ENCODE measurements at regions not wholly inside any gene's neighbourhood (a gene's known extent, or its start where the extent isn't known, plus 50 kb on each side); places are given as distances from the start of the nearest gene placed in this dataset.

DNA sequence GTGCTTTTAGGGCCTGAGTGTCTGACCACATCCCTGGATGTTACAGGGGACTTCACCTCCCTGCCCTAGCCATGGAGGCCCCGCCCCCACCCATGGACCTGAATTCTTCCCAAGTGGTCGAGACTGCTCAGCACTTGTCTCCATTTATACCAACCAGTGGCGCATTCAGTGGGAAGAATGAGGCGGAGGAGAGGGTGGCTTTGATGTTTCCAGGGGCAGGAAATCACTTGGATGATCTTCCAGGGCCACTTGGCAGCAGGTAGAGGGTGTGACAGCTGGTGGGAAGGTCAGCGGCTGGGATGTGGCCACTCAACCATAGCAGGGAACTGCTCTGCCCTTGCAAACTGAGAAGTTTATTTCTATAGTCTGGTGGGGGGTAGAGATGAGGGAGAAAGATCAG, 155.1 kb upstream of the BLID start:
- Mint-ChIP-seq H3K27me3 (ENCODE audit: low read depth) (no peaks in the 10 kb centered on the region), H3K4me1 (peaks cover 47% of the 10 kb centered on the region), H3K4me3 (peak overlapping the region in 1 of 3 experiments; percentile 17), H3K27ac (peak overlapping the region in 2 of 3 experiments; percentile 75 to 87), H3K9me3 (no peaks in the 10 kb centered on the region), H3K36me3 (ENCODE audit: low read depth) (no peaks in the 10 kb centered on the region)
- TF ChIP-seq, protein P1, sequence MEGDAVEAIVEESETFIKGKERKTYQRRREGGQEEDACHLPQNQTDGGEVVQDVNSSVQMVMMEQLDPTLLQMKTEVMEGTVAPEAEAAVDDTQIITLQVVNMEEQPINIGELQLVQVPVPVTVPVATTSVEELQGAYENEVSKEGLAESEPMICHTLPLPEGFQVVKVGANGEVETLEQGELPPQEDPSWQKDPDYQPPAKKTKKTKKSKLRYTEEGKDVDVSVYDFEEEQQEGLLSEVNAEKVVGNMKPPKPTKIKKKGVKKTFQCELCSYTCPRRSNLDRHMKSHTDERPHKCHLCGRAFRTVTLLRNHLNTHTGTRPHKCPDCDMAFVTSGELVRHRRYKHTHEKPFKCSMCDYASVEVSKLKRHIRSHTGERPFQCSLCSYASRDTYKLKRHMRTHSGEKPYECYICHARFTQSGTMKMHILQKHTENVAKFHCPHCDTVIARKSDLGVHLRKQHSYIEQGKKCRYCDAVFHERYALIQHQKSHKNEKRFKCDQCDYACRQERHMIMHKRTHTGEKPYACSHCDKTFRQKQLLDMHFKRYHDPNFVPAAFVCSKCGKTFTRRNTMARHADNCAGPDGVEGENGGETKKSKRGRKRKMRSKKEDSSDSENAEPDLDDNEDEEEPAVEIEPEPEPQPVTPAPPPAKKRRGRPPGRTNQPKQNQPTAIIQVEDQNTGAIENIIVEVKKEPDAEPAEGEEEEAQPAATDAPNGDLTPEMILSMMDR (IDR thresholded peaks at IDR 0.05; ENCODE audit: unreplicated experiment in 3 of 3): no peak

DNA sequence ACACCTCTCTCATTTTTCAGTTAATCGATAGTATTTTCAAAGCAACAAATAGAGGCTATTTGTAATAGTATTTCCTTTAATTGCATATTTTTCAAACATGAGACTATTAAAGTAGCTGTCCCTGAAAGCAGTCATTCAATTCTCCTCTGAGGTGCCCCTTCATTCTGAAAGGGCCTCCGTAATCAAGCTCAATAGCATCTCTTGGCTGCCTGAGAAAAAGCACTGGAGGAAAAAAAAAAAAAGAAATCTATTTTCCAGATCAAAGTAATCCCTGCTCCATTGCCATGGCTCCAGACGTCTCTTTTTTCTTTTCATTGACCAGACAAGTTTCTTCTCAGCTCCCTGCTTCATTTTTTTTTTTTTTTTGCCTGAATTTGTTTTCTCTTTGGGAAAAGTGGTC, 154.5 kb upstream of the BLID start:
- Mint-ChIP-seq H3K27me3 (ENCODE audit: low read depth) (no peaks in the 10 kb centered on the region), H3K27ac (peak overlapping the region in 2 of 3 experiments; percentile 75 to 87), H3K4me3 (no peak overlapping the region), H3K4me1 (peaks cover 47% of the 10 kb centered on the region), H3K9me3 (no peaks in the 10 kb centered on the region), H3K36me3 (ENCODE audit: low read depth) (no peaks in the 10 kb centered on the region)
- TF ChIP-seq, protein P1 (IDR thresholded peaks at IDR 0.05; ENCODE audit: unreplicated experiment in 3 of 3): no peak

DNA sequence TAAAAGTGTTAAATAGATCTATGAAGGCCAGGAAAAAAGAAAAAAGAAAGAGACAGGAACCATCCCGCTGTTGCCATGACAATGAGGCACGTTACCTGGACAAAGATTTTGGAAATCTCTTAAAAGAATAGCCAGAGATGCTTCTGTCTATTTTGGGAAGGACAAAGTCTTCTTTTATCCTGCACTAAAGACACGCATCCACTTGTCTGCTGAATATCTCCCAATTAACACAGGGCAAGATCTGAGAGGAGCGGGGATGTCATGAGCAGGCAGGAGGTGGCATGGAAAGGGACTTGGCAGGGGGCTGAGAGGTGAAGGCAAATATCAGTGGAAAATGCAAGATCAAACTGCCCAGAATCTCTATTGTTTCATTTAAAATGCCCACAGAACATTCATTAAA, 153.8 kb upstream of the BLID start:
- no peaks in the 10 kb centered on the region for H3K9me3 Mint-ChIP-seq
- peaks cover 47% of the 10 kb centered on the region for H3K4me1 Mint-ChIP-seq
- peak overlapping the region in 2 of 3 experiments; percentile 75 to 87 for H3K27ac Mint-ChIP-seq
- no peak overlapping the region for H3K4me3 Mint-ChIP-seq
- H3K27me3 Mint-ChIP-seq (ENCODE audit: low read depth): no peaks in the 10 kb centered on the region
- H3K36me3 Mint-ChIP-seq (ENCODE audit: low read depth): no peaks in the 10 kb centered on the region
- TF ChIP-seq, protein P1 (IDR thresholded peaks at IDR 0.05; ENCODE audit: unreplicated experiment in 3 of 3): no peak

DNA sequence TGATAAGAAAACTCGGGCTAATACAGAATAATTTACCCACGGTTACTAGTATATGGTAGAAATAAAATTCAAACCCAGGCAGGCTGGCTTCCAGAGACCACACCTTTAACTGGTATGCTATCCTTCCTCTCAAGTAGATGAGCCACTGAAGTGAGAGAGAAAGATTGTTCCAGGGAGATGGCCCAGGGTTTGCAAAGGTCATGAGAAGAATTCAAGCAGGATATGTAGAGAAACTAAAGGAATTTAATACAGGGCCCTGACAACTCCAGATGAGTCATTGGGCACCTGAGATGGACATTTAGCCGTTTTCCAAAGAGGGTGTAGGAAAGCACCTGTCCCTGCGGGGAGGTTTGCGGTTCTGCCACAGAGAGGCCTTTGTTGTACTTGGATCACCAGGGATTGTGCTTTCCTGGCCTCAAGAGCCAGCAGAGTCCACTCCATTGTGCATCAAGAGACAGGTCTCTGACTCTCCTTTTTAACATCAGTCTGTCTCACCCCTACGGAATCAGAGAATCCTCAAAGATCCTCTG, 152.7 kb upstream of the BLID start:
- TF ChIP-seq, protein P1 (IDR thresholded peaks at IDR 0.05; ENCODE audit: unreplicated experiment in 3 of 3): no peak
- Mint-ChIP-seq H3K4me3 (no peak overlapping the region), H3K27ac (peak overlapping the region in 1 of 3 experiments; percentile 0), H3K36me3 (ENCODE audit: low read depth) (no peaks in the 10 kb centered on the region), H3K27me3 (ENCODE audit: low read depth) (no peaks in the 10 kb centered on the region), H3K4me1 (peaks cover 47% of the 10 kb centered on the region), H3K9me3 (peaks cover 6% of the 10 kb centered on the region)

DNA sequence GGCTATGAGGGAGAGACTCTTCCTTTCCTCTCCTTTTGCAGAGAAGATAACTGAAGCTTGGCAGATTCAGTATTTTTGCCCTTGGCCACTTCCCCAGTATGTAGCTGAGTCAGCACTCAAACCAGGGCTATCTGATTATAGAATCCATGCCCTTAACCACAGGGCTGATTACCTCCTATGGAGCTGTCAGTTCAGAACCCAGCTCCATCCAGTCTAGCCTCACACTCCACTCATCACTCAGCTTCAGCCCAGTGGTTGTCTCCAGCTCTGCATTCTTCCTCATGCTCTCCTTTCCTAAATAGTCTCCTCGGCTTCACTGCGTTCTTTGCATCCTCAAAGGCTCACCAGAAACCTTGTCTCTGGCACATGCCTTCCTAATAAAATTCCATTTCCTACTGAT, 151.6 kb upstream of the BLID start:
- no peaks in the 10 kb centered on the region for H3K36me3 Mint-ChIP-seq (ENCODE audit: low read depth)
- TF ChIP-seq, protein P1 (IDR thresholded peaks at IDR 0.05; ENCODE audit: unreplicated experiment in 3 of 3): no peak
- peaks cover 6% of the 10 kb centered on the region for H3K9me3 Mint-ChIP-seq
- H3K4me3 Mint-ChIP-seq: no peak overlapping the region
- peaks cover 45% of the 10 kb centered on the region for H3K4me1 Mint-ChIP-seq
- H3K27me3 Mint-ChIP-seq (ENCODE audit: low read depth): no peaks in the 10 kb centered on the region
- peak overlapping the region in 1 of 3 experiments; percentile 0 for H3K27ac Mint-ChIP-seq

DNA sequence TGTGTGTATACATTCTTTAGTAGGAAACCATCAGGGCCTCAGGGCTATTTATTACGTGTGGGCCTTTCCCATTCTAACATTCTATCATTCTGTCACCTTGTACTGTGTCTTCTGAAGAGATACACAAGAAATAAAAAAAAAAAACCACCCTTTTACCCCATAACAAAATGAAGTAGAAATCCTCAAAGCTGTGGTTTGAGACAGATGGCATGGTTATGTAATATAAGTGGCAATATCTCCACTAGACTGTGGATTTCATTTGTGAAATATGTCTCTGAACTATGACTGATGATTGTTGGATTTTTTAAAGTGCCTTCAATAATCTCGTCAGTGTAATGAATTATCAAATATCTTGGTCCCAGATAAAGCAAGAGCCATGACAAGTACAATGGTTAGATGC, 150.0 kb upstream of the BLID start:
- Mint-ChIP-seq H3K9me3 (peaks cover 6% of the 10 kb centered on the region), H3K36me3 (ENCODE audit: low read depth) (no peaks in the 10 kb centered on the region), H3K4me1 (peaks cover 33% of the 10 kb centered on the region), H3K27ac (no peak overlapping the region), H3K4me3 (no peak overlapping the region), H3K27me3 (ENCODE audit: low read depth) (no peaks in the 10 kb centered on the region)
- TF ChIP-seq, protein P1 (IDR thresholded peaks at IDR 0.05; ENCODE audit: unreplicated experiment in 3 of 3): no peak

All from nephron (organoid).